A172 (cell line): ENCODE measurements at regions not wholly inside any gene's neighbourhood (a gene's known extent, or its start where the extent isn't known, plus 50 kb on each side); places are given as distances from the start of the nearest gene placed in this dataset.
A peak's percentile ranks its signal among the peaks of the same experiment; 100 is the strongest.

Experiments
- DNase-seq: peaks from one replicate; pipeline ENCODE4 v3.0.0-alpha.2; 2015; ENCODE audit warnings: low spot score

- no peak for DNase-seq
Observed at GRCh38 chr6:81819767-81820166, 67.3 kb upstream of the TENT5A start.

- DNase-seq, result no peak
Observed at GRCh38 chr6:81818901-81819361, 66.5 kb upstream of the TENT5A start.

DNA sequence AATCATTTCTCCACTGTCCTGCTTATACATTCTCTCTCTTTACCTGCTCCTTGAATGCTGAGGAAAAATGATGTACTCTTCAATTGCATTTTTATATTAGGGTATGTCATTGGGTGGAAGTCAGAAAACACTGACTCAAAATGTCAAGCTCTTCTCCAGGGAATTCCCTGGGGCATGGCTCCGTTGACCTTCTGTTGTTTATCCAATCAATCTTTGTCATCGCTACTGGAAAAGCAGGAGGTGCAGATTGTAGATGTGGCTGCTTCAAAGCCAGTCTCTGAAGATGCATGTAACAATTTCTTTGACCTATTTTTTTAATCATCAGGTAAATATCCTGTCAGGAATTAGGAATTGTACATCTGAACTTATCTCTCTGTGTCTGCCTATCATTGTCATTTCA is 63.9 kb upstream of the TENT5A start:
- no peak for DNase-seq

DNA sequence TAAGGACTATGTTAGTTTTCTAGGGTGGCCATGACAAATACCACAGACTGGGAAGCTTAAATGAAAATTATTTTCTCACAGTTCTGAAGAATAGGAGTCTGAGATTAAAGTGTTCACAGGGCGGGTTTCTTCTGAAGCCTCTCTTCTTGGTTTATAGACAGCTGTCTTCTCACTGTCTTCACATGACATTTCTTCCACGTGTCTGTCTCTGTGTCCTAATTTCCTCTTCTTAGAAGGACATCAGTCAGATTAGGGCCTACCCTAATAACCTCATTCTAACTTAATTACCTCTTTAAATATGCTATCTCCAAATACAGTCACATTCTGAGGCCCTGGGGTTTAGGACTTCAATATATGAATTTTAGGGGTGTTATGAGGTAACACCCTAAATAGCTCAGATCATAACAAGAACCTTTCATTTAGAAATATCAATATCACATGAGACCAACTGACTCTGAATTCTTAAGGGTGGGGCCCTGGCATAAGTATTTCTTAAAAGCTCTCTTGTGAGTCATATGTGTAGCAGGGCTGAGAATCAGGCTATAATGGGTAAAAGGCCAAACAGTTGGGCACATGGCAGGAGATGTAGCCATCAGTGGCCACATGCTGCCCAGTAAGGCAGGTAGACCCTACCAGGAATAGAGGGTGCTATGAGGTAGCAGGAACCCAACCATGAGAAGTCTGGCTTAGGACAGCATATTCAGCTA is 62.0 kb upstream of the TENT5A start:
- DNase-seq, result peak; percentile 27

- no peak for DNase-seq
Observed at GRCh38 chr6:81813305-81813704, 60.8 kb upstream of the TENT5A start.

DNA sequence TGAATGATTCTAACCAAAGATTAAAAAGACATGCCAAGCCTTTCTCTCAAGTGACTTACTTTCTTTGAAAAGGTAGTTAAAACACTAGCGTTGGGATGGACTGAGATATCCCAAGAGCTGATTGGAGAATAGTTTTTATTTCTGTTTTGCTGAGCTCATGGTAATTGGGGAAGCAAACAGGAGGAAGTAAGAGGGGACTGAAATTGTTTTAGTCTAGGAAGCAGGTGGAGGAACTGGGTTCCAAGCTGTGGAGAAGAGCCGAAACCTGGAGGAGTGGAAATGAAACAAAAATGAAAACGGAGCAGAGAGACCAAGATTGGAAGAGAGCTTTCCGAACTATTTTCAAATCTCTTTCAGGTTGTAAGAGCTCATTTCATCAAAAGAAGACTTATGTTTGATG is 59.9 kb upstream of the TENT5A start:
- no peak for DNase-seq

- no peak for DNase-seq
Observed at GRCh38 chr6:81808851-81809570, 56.5 kb upstream of the TENT5A start.

- DNase-seq, result no peak
Observed at GRCh38 chr6:81806793-81807565, 54.5 kb upstream of the TENT5A start.

DNA sequence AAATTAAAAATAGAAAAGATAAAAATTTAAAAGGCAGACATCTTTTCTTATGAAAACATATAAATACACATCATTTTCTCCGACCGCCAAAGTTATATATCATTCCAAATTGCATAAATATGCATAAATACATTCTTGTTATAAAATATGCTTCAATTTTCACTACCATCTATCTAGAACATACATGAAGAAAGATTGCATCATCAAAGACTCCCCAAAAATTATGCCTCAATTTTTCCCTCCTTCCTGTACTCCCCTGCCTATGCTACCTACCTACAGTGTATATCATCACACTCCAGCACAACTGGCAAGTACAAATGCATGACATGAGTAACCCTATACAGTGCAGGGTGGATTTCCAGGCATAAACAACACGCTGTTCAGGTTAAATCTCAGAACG is 49.9 kb upstream of the TENT5A start:
- no peak for DNase-seq
